Left lobe of liver (tissue), 2 donors: ENCODE measurements at regions not wholly inside any gene's neighbourhood (a gene's known extent, or its start where the extent isn't known, plus 50 kb on each side); places are given as distances from the start of the nearest gene placed in this dataset.

Source experiments
- ATAC-seq: fragments of 200-7000 bp; cut with Tn5 transposase; one replicate; pipeline ENCODE4 v1.9.1; 2020; ENCODE audit warnings: mild to moderate bottlenecking, moderate library complexity
- DNase-seq: peaks from one replicate; pipeline ENCODE4 v3.0.0-alpha.2; 2020; ENCODE audit warnings: low spot score
- donor health status: DM: no; HTN: no; CAD: no; lungs with moderate emphysema.
- donor health status: DM: no; HTN: yes; CAD: no.

DNA sequence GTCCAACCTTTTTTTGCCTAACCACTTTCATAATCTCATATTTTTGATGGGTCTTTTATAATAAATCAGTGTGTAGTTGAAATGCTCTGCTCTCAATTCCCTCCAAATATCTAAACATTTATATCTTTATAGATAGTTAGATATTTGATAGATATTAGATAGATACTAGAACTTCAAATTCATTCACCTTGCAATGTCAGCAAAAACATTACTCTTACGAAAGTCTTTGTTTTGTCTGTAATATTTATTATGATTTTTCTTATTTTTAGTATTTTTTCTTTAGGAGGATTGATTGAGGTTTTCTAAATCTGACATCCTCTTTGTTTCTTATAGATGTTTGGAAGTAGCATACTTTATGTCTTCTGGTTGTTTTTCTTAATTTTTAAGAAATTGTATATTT, 2563.6 kb downstream of the PCDH7 start:
- DNase-seq (no peak), ATAC-seq (no peak)

DNA sequence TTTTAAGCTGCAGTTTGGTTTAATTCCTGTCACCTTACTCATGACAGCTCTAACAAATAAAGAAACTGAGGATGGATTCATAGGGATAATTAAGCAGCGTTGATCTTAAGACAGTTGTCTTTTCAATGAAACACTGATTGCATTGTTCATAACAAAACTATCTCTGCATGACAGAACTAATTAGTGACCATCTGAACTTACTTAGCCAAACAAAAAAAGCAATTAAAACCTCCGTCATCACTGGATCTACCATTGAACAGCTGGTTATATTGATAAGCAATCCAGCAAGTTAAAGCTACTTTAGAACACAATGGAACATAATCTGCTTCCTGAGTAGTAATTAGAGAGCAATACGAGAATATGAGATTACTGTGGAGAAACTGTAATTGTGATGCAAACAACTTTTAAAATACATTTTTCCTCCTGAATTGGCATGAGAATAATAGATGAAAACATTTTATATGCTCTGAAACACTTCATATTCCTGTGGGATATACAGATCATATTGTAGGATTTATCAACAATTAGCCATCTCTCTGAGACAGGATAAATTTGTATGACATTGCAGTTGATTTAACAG, 2576.8 kb downstream of the PCDH7 start:
- ATAC-seq (no peak), DNase-seq (no peak)

DNA sequence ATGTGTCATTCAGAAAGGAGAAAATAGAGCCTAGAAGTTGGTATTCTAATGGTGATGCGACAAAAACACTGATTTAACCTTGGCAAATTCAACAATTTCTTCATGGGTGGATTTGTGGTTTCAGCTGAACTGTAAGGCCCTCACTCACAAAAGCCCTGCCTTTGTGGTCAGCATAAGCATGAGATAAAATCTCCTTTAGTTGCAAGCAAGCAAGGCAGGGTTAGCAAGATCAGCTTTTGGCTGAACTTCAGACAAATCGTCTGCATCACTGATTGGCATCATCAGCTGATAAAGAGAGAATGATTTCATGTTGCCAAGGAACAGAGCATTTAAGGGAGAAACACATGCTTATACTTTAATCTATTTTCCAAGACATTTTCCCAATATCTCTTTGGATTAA, 2582.2 kb downstream of the PCDH7 start:
- DNase-seq (no peak), ATAC-seq (no peak)

DNA sequence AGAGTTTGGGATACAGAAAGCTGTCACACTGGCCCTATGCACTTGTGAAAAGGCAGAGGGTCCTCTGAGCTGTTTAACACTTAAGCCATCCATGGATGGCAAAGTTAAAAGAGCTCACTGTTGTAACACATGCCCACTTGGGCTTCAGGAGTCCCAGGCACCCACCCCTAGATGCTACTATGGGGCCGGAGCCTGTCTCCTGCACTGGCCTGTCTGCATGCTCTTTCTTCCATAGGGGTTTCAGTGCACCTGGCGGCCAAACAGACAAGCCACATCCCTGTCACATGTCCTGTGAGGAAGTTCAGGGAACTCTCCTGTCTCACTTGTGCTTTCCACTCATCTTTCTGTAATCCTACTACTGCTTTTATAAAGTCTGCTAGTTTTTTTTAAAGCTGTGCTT, 2586.0 kb downstream of the PCDH7 start:
- ATAC-seq (no peak), DNase-seq (no peak)

DNA sequence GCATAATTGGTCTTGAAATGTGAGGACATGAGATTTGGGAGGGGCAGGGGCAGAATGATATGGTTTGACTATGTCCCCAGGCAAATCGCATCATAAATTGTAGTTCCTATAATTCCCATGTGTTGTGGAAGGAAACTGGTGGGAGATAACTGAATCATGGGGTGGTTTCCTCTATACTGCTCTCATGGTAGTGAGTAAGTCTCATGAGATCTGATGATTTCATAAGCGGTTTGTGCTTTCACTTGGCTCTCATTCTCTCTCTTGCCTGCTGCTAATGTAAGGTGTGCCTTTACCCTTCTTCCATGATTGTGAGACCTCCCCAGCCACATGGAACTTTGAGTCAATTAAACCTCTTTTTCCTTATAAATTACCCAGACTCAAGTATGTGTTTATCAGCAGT, 2595.9 kb downstream of the PCDH7 start:
- ATAC-seq, result no peak
- no peak for DNase-seq

DNA sequence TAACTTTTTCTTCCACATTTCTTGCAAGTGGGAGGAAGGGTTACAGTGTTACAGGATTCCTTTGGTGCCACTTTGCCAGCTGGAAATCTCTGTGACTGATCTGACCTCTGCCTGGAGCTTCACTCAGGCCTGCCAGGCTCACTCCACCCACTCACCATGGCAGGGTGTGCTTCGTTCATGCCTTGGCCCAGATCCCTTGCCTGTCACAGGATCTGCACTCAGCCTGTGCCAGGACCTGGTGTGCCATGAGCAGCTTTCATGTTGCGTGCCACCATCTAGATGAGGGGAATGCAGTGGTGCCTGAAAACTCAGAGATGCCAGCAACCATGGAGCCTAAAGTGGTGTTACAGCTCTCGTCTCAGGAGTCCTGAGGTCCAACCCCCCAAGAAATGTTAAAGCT, 2596.4 kb downstream of the PCDH7 start:
- DNase-seq, result no peak
- ATAC-seq, result no peak

DNA sequence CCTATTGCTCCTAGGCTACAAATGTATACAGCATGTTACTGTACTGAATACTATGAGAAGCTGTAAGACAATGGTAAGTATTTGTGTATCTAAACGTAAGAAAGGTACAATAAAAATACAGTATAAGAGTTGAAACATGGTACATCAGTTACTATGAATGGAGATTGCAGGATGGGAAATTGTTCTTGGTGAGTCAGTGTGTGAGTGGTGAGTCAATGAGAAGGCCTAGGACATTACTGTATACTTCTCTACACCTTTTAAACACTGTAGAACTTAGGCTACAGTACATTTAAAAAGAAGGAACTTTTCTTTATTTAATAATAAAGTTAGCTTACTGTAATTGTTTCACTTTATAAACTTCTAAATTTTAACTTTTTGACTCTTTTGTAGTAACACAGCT, 2603.2 kb downstream of the PCDH7 start:
- no peak for DNase-seq
- ATAC-seq, result no peak

DNA sequence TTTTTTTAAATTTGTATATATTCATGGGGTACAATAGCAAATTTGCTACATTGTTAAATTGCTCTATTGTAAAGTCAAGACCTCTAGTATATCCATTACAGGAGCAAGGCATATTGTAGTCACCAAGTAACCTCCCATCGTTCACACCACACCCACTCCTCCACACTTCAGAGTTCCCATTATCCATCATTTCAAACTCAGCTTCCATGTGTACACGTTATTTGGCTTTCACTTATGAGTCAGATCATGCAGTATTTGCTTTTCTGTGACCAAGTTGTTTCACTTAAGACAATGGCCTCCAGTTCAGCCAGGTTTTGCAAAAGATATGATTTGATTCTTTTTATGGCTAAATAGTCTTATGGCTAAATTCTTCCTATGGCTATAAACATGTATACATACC, 2614.2 kb downstream of the PCDH7 start:
- no peak for ATAC-seq

DNA sequence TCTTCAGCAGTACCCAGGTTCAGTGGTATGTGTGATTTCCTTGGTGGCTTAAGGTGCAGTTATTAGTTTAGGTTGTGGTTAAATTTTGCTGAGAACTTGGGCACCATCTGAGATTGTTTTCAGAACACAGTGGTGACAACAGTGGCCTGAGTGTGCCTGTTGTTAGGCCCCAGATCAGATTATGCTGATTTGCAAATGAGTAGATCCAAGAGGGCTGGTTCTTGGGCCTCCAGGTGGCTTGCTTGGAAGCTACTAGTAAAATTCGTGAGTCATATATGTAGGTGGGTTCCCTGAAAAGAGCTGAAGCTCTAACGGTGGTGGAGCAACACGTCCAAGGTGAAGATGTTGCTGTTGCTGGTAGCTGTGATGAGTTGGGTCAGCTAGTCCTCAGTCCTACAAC, 2619.6 kb downstream of the PCDH7 start:
- DNase-seq (no peak), ATAC-seq (no peak)

More for the DNA sequence above, 2614.2 kb downstream of the PCDH7 start:
- DNase-seq, result no peak

DNA sequence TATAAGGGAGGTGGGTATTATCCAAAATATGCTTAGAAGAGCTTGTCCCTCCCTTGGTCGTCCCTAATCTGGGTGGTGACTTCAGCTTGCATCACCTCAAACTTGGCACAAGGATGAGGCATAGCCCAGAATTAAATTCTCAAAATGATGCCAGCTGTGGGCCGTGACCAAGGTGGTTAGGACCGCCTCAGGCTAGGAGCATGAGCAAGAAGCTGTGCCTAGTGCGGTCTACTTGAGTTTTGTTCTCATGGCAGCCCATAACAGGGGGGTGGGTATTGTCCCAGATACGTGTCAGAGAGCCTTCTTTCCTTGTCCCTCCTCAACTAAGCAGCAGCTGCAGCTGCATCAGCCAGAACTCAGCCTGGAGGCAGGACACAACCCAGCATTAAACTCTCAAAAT, 2620.0 kb downstream of the PCDH7 start:
- DNase-seq, result no peak
- no peak for ATAC-seq

DNA sequence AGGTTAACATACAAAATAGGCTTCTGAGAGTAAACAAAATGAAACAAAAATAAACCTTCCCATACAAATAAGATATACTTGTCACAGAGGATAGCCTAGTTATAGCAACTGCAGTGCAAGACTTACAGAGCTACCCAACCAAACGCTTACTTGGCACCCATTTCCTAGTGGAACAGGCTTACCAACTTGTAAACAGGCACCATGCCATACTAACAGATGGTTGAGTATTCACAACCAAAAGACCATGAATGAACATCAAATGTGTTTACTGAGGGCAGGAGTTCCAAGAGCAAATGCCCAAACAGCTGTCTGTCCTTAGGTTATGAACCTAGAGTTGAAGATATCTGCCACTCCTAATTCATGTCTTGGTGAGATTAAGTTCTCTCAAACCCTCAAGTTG, 2629.2 kb downstream of the PCDH7 start:
- DNase-seq (no peak), ATAC-seq (no peak)

DNA sequence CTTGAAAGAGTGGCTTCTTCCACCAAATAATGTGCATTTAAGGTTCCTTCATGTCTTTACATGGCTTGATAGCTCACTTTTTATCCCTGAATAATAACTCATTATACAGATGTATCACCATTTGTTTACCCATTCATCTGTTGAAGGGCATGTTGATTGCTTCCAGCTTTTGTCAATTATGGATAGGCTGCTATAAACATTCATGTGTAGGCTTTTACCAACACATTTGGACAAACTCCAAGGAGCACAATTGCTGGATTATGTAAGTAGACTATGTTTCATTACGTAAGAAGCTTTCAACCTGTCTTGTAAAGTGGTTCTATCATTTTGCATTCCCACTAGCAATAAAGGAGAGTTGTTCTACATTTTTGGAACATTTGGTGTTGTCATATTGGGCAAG, 2637.0 kb downstream of the PCDH7 start:
- ATAC-seq, result no peak
- no peak for DNase-seq

DNA sequence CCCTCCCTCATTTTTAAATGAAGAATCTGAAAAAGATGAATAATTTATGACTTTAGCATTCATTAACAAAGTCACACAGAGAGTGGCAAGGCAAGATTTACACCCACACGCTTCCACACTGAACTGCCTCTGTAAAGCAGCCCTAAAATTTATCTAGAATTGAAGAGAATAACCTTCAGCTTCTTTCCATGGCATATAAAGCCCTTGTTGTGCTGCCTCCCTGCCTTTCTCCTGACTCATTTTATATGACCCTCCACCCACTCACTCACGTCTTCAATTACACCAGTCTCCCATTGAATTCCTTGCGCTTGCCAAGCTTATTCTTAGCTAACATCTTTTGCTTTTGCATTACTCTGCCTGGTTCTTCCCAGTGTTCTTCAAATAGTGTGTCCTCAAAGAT, 2649.3 kb downstream of the PCDH7 start:
- ATAC-seq, result no peak
- no peak for DNase-seq

DNA sequence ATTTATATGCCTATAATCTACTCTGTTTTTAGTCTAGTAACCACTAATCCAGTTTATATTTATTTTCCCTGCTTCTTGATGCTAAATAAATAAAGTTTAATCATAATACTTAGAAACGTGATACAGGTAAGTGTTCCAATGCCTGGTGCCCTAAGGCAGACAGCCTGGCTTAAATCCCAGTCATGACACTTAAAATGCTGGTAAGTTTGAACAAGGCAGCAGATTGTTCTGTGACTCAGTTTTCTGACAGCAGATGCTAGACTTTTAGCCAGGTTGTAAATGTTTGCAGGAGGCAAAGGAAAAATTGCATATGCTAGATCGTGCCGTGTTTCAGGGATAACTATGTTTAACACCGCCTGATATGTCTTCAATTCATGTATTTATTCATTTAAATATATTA, 2661.6 kb downstream of the PCDH7 start:
- no peak for ATAC-seq
- DNase-seq, result no peak

DNA sequence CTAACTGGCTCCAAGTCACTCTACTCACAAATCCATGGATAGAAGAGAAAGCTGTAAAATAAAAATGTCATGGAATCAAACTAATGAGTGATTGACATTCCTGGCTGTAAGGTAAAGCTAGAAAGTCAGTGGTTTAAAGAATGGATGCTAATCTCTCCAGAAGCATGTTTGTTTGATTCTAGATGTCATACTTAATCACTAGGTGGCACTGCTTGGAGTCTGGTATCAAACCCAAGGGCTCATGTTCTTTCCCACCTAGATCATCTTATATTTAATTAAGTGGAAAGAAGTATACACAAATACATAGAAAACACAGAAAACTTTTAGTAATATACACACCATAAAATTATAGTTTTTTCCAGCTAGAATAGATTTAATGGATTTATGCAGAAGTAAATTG, 2666.6 kb downstream of the PCDH7 start:
- no peak for DNase-seq
- ATAC-seq, result peak; percentile 31

DNA sequence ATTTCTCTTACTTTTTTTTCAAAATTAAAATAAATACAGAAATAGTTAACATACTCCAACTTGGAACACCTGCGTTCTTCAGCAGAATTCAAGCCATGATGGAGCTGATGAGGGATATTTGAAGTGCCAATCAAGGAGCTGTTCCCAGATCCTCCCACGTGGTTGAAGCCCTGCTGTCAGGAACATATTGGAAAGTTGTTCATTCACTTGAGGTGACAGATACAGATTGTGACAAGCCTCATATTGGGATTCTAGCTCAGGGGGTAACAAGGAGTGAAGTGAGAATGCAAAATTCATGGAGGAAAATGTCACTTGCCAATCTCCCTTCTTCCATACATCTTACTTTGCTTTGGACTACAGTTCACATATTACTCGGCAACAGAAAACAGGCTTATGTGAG, 2670.8 kb downstream of the PCDH7 start:
- DNase-seq, result no peak
- ATAC-seq, result no peak

DNA sequence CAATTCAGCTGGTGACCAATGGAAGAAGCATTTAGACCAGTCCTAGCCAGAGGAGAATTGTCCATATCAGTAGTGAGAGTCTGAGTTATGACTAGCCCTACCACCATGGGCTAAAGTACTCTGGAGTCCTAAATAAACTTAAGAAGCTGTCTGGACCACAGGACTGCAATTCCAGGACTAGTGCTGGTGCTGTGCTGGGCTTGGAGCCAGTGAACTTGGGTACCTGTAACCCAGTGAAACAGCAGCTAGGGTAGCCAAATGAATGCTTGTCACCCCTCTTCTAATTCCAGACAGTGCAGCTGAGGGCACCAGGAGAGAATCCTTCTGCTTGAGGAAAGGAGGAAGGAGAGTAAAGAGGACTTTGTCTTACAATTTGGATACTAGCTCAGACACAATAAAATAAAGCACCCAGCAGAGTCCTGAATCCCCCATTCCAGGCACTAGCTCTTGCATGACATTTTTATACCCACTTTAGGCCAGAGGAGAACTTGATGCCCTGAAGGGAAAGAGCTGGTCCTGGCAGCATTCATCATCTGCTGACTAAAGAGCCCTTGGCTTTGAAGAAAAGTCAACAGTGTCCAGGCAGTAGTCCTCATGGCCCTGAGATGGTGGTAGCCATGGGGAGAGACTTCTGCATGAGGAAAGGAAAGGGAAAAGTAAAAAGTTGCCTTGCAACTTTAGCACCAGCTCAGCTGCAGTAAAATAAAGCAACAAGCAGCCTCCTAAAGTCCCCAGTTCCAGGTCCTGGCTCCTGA, 2675.7 kb downstream of the PCDH7 start:
- no peak for ATAC-seq
- DNase-seq, result no peak

DNA sequence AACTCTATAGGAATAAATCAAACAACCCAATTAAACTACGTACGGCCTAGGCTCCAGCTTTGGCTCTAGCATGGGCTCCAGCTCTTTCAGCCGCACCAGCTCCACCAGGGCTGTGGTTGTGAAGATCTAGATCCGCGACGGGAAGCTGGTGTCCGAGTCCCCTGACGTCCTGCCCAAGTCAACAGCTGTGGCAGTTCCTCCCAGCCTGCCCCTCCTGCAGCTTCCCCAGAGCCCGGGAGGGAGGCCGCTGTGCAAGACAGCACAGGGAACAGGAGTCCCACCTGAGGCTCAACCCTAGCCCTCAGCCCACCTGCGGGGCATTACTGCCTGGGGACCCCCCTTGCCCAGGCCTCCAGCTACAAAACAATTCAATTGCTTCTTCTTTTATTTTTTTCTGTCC, 2680.3 kb downstream of the PCDH7 start:
- no peak for DNase-seq
- no peak for ATAC-seq

DNA sequence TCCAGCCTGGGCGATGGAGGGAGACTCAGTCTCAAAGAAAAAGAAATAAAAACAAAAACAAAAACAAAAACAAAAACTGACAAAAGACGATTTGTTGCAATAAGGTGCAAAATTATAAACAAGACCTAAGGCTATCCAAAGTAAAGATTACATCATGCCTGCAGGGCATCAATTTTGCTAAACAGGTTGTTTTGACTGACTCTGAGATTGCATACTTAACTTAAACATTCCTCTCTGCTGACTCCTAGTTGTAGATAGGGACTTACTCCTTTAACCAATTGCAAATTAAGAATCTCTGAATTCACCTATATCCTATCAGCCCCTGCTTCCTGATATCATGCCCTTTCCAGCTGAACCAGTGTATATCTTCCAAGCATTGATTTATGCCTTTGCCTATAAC, 2687.3 kb downstream of the PCDH7 start:
- ATAC-seq, result no peak
- no peak for DNase-seq

DNA sequence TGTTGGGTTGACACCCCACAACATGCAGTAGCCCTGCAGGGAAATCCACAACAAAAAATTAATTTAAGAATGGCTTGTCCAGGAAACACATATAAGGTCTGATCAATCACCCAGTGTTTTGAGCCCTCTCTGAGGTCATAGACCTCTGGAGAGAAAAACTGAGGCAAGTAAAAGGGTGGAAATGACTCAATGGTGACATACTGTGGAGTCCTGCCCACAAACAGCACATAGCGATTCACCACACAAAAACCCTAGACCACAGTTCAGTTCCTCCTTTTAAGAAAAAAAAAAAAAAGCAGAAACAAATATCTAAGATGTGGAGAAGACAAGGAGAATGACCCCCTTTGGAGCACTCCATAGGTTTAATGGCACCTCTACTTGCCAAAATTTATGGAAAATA, 2691.0 kb downstream of the PCDH7 start:
- ATAC-seq (no peak), DNase-seq (no peak)

DNA sequence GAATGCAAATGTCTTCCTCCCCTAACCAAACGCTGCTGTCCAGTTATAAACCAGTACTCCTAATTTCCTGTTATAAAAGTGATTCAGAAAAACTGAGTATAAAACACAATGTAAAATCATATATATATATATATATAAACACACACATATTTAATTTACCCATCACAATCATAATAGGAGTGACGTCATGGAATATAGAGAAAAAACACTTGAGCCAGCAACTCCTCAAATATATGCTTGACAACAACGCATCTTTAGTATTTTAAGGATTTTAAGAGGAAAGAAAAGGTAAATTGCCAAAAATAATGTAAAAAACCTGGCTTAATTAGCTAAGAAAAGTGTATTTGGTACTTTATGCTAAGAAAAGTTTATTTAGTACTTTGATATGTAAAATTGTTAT, 2701.7 kb downstream of the PCDH7 start:
- no peak for ATAC-seq
- DNase-seq, result no peak

DNA sequence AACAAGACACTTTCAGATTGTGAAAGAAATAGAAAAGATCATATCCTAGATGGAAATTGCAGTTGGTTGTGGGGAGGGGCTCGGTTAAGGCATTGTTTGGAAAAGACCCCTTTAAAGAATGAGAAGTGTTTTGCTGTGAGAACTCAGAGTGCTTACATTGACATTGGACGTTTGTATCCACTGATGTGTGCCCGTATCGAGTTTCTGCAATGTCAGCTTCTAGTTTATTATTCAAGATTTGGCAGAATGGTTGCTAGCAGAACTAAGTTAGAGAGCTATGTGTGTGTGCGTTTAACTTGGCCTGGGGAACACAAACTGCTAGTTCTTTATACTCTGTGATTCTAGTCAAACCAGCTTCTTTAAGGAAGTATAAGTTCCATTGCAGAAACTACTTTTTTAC, 2702.5 kb downstream of the PCDH7 start:
- DNase-seq (no peak), ATAC-seq (no peak)

DNA sequence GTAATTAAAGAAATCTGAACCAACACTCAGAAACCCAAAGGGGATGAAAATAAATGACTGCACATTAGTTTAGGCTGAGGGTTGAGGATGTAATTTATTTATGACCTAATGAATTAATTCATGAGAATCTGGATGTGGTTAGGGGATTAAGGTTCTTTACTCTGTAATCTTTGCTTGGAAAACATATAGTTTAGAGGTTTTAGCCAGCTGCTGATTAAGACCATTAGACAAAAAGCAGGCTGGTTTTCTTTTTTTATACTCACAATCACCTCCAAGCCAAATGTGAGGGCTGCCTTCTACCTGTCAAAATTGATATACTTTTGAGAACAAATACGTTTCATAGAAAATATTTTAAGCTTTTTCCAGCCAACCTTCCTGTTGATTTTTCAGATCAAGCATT, 2705.8 kb downstream of the PCDH7 start:
- ATAC-seq (no peak), DNase-seq (no peak)
